ENCODE measurements at regions not wholly inside any gene's neighbourhood (a gene's known extent, or its start where the extent isn't known, plus 50 kb on each side); places are given as distances from the start of the nearest gene placed in this dataset.

DNA sequence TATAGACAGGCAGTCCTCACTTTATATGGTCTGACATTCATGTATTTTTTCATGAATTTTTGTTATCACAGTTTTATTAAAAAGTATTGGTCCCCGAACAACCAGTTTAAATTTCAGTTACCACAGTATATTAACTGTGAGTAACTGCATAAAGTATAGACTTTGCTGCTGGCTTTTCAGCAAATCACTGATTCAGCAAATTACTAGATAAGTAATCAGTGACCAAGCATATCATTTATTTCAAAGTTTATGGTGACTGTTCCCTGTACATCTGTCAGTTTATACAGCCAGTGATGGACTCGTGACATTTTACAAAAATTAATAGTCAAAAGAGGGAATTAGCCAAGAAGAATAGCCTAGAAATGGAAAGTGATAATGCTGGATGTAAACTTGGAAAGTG lies 266.7 kb upstream of the CHRM2 start:
- TF ChIP-seq, protein P1, sequence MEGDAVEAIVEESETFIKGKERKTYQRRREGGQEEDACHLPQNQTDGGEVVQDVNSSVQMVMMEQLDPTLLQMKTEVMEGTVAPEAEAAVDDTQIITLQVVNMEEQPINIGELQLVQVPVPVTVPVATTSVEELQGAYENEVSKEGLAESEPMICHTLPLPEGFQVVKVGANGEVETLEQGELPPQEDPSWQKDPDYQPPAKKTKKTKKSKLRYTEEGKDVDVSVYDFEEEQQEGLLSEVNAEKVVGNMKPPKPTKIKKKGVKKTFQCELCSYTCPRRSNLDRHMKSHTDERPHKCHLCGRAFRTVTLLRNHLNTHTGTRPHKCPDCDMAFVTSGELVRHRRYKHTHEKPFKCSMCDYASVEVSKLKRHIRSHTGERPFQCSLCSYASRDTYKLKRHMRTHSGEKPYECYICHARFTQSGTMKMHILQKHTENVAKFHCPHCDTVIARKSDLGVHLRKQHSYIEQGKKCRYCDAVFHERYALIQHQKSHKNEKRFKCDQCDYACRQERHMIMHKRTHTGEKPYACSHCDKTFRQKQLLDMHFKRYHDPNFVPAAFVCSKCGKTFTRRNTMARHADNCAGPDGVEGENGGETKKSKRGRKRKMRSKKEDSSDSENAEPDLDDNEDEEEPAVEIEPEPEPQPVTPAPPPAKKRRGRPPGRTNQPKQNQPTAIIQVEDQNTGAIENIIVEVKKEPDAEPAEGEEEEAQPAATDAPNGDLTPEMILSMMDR (IDR thresholded peaks at IDR 0.05; ENCODE audit: unreplicated experiment in 3 of 3) = no peak
- Mint-ChIP-seq H3K4me3 (no peak overlapping the region), H3K9me3 (peaks cover 2% of the 10 kb centered on the region), H3K4me1 (no peaks in the 10 kb centered on the region), H3K27ac (no peak overlapping the region), H3K27me3 (ENCODE audit: low read depth) (no peaks in the 10 kb centered on the region), H3K36me3 (ENCODE audit: low read depth) (no peaks in the 10 kb centered on the region)

GRCh38 chr7:136600475-136600874 lies 268.0 kb upstream of the CHRM2 start:
- no peaks in the 10 kb centered on the region for H3K4me1 Mint-ChIP-seq
- no peaks in the 10 kb centered on the region for H3K36me3 Mint-ChIP-seq (ENCODE audit: low read depth)
- H3K4me3 Mint-ChIP-seq = no peak overlapping the region
- no peak overlapping the region for H3K27ac Mint-ChIP-seq
- H3K9me3 Mint-ChIP-seq = peaks cover 2% of the 10 kb centered on the region
- TF ChIP-seq, protein P1 (IDR thresholded peaks at IDR 0.05; ENCODE audit: unreplicated experiment in 3 of 3) = no peak
- no peaks in the 10 kb centered on the region for H3K27me3 Mint-ChIP-seq (ENCODE audit: low read depth)

DNA sequence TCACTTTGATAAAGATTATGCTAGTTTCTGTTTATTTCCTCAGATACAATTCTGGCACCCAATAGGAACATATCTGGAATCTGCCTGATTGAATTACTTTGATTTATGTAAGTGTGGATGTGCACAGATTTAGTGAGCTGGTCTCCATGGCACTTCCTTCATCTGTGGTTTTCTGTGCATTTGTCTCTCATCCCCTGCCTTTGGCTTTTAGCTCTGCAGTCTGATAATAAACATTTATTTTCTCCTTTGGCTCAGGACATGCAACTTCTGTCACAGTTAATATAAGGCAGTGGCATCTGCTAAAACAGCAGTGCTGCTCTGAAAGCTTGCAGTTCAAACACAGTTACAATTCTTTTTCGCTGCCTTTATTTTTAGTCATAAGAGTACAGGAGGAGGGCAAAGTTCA lies 273.7 kb upstream of the CHRM2 start:
- H3K27ac Mint-ChIP-seq = peak overlapping the region in 2 of 3 experiments; percentile 27 to 59
- H3K36me3 Mint-ChIP-seq (ENCODE audit: low read depth) = no peaks in the 10 kb centered on the region
- TF ChIP-seq, protein P1 (IDR thresholded peaks at IDR 0.05; ENCODE audit: unreplicated experiment in 3 of 3) = no peak
- peaks cover 10% of the 10 kb centered on the region for H3K4me1 Mint-ChIP-seq
- no peak overlapping the region for H3K4me3 Mint-ChIP-seq
- H3K9me3 Mint-ChIP-seq = peaks cover 2% of the 10 kb centered on the region
- no peaks in the 10 kb centered on the region for H3K27me3 Mint-ChIP-seq (ENCODE audit: low read depth)

DNA sequence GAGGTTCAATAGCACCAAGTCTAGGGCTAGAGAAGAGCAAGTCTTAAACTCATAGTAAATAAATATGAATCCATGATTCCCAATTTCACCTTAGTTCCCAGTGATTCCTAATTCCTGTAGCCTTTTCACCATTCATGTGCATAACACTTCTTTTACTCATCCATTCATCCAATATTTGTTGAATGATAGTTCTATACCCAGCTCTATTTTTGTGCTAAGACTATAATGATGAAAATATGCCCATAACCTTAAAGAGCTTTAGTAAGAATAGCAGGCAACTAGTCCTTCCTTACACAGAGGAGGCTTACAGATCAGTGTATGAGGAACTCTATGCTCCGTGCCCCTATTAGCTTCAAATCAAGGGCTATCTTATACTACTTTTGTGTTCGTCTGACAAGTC lies 280.2 kb upstream of the CHRM2 start:
- Mint-ChIP-seq H3K36me3 (ENCODE audit: low read depth) (no peaks in the 10 kb centered on the region), H3K27me3 (ENCODE audit: low read depth) (no peaks in the 10 kb centered on the region), H3K4me3 (no peak overlapping the region), H3K4me1 (no peaks in the 10 kb centered on the region), H3K9me3 (no peaks in the 10 kb centered on the region), H3K27ac (no peak overlapping the region)
- TF ChIP-seq, protein P1 (IDR thresholded peaks at IDR 0.05; ENCODE audit: unreplicated experiment in 3 of 3) = no peak

DNA sequence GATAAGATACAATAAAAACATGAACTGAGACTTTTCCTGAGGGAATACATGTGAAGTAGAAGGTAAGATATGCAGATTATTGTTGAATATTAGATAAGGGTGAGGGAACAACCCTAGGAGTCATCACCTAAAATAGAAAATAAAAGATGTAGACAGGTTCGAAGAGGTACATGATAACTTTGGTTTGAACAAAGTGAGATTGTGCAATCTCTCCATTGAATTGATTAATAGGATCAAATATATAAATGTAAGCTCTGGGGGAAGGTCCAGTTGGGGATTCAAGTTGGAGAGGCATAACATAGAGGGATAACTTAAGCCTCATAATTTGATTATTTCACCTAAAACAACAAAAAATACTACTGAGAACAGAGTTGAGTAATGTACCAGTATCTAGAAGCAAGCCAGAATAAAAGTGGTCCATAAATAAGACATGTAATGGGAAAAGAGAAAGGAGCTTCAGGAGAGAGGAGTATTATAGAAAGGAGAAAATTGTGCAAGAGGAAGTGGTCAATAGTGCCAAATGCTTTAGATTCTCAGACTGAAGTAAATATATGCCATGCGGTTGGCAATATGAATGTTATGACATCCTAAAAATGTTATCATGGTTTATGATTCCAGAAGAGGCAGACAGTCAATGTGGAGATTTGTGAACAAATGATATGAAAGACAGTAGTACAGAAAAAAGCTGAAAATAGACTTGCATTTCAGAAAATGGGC lies 282.3 kb upstream of the CHRM2 start:
- TF ChIP-seq, protein P1 (IDR thresholded peaks at IDR 0.05; ENCODE audit: unreplicated experiment in 3 of 3) = no peak
- Mint-ChIP-seq H3K9me3 (no peaks in the 10 kb centered on the region), H3K27ac (no peak overlapping the region), H3K36me3 (ENCODE audit: low read depth) (no peaks in the 10 kb centered on the region), H3K4me1 (no peaks in the 10 kb centered on the region), H3K4me3 (no peak overlapping the region), H3K27me3 (ENCODE audit: low read depth) (no peaks in the 10 kb centered on the region)

DNA sequence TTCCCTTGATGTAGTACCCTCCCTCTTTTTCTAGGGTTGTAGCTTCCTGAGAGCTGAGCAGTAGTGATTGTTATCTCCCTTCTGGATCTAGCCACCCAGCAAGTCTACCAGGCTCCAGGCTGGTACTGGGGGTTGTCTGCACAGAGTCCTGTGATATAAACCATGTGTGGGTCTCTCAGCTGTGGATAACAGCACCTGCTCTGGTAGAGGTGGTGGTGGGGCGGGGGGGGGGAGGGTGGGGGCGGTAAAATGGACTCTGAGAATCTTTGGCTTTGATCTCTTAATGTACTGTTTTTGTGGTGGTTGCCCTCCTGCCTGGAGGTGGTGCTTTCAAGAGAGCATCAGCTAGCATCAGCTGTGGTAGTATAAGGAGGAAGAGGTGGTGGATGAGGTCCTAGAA lies 302.0 kb upstream of the CHRM2 start:
- TF ChIP-seq, protein P1 (IDR thresholded peaks at IDR 0.05; ENCODE audit: unreplicated experiment in 3 of 3) = no peak
- peaks cover 3% of the 10 kb centered on the region for H3K9me3 Mint-ChIP-seq
- no peak overlapping the region for H3K4me3 Mint-ChIP-seq
- H3K4me1 Mint-ChIP-seq = no peaks in the 10 kb centered on the region
- H3K27me3 Mint-ChIP-seq (ENCODE audit: low read depth) = no peaks in the 10 kb centered on the region
- no peaks in the 10 kb centered on the region for H3K36me3 Mint-ChIP-seq (ENCODE audit: low read depth)
- H3K27ac Mint-ChIP-seq = no peak overlapping the region

Measured in nephron (organoid).